AG08396 (cell line): ENCODE measurements at regions not wholly inside any gene's neighbourhood (a gene's known extent, or its start where the extent isn't known, plus 50 kb on each side); places are given as distances from the start of the nearest gene placed in this dataset.

Experiments used
- DNase-seq: peaks from one replicate; pipeline ENCODE4 v3.0.0; 2012; ENCODE audit warnings: low spot score, mixed read lengths

- no peak for DNase-seq
These were observed 129.0 kb downstream of the SYF2 start for GRCh38 chr1:25103164-25103795.

- no peak for DNase-seq
These were observed 132.0 kb downstream of the SYF2 start for GRCh38 chr1:25100151-25100833.

- no peak for DNase-seq
These were observed 132.9 kb downstream of the SYF2 start for GRCh38 chr1:25099343-25099951.

- DNase-seq = no peak
These were observed 133.6 kb downstream of the SYF2 start for GRCh38 chr1:25098717-25099116.

GRCh38 chr1:25096307-25097150 is 135.8 kb downstream of the SYF2 start:
- peak; percentile 32 for DNase-seq

GRCh38 chr1:25095635-25096200 is 136.6 kb downstream of the SYF2 start:
- no peak for DNase-seq

- DNase-seq = no peak
These were observed 137.3 kb downstream of the SYF2 start for GRCh38 chr1:25094995-25095394.

- no peak for DNase-seq
These were observed 138.1 kb downstream of the SYF2 start for GRCh38 chr1:25094229-25094628.

GRCh38 chr1:25091658-25092057 is 140.6 kb downstream of the SYF2 start:
- no peak for DNase-seq

GRCh38 chr1:25090707-25091422 is 141.4 kb downstream of the SYF2 start:
- DNase-seq = no peak

GRCh38 chr1:25089772-25090171 is 142.5 kb downstream of the SYF2 start:
- no peak for DNase-seq

- DNase-seq = no peak
These were observed 143.4 kb downstream of the SYF2 start for GRCh38 chr1:25088946-25089345.

- no peak for DNase-seq
These were observed 144.1 kb downstream of the SYF2 start for GRCh38 chr1:25088180-25088701.

- no peak for DNase-seq
These were observed 145.7 kb downstream of the SYF2 start for GRCh38 chr1:25086518-25087079.

GRCh38 chr1:25084407-25084806 is 147.9 kb downstream of the SYF2 start:
- DNase-seq = no peak

- DNase-seq = no peak
These were observed 148.6 kb downstream of the SYF2 start for GRCh38 chr1:25083481-25084345.

GRCh38 chr1:25082995-25083394 is 149.3 kb downstream of the SYF2 start:
- DNase-seq = no peak

GRCh38 chr1:25082216-25082899 is 149.9 kb downstream of the SYF2 start:
- no peak for DNase-seq

- DNase-seq = no peak
These were observed 150.8 kb downstream of the SYF2 start for GRCh38 chr1:25081496-25081895.
